ENCODE measurements at regions not wholly inside any gene's neighbourhood (a gene's known extent, or its start where the extent isn't known, plus 50 kb on each side); places are given as distances from the start of the nearest gene placed in this dataset.

DNA sequence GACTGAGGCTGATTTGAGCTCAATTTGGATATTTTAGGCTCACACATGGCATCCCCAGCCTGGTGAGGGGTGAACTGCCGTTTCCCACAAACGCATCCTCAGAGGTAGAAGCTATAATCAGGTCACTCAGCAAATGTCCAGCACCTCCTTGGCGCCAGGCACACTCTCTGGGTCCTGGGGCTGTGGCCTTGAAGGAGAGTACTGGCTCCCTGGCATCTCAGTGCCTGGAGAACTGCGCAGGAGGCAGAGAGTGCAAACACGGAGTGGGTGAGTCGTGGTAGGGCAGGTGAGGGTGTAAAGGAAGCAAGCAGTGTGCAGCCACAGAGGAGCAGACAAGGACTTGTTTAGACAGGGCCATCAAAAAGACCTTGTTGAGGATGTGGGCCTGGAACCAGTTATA is 224.0 kb upstream of the ZNF32 start:
- TF ChIP-seq TAF1 (IDR thresholded peaks at IDR 0.05; ENCODE audit: borderline replicate concordance, insufficient read depth, low read length) (no peak), POLR2AphosphoS5 (IDR thresholded peaks at IDR 0.05; ENCODE audit: low read depth, low read length) (no peak), FOXP2 (optimal IDR thresholded peaks at IDR 0.05; ENCODE audit: borderline replicate concordance, extremely low read depth, extremely low read length, insufficient read depth) (no peak)
